ENCODE measurements at regions not wholly inside any gene's neighbourhood (a gene's known extent, or its start where the extent isn't known, plus 50 kb on each side); places are given as distances from the start of the nearest gene placed in this dataset.

GRCh38 chr2:64840426-64840881 is 148.7 kb upstream of the SLC1A4 start:
- ATAC-seq, result no peak
- DNase-seq, result no peak
- TF ChIP-seq, protein P1, sequence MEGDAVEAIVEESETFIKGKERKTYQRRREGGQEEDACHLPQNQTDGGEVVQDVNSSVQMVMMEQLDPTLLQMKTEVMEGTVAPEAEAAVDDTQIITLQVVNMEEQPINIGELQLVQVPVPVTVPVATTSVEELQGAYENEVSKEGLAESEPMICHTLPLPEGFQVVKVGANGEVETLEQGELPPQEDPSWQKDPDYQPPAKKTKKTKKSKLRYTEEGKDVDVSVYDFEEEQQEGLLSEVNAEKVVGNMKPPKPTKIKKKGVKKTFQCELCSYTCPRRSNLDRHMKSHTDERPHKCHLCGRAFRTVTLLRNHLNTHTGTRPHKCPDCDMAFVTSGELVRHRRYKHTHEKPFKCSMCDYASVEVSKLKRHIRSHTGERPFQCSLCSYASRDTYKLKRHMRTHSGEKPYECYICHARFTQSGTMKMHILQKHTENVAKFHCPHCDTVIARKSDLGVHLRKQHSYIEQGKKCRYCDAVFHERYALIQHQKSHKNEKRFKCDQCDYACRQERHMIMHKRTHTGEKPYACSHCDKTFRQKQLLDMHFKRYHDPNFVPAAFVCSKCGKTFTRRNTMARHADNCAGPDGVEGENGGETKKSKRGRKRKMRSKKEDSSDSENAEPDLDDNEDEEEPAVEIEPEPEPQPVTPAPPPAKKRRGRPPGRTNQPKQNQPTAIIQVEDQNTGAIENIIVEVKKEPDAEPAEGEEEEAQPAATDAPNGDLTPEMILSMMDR (IDR thresholded peaks at IDR 0.05), result no peak
- peaks cover 7% of the 10 kb centered on the region for H3K4me1 ChIP-seq (ENCODE audit: low read depth)
- intact Hi-C loops (cut with DNase I, micrococcal nuclease), result no loop called here
- no peaks in the 10 kb centered on the region for H3K36me3 ChIP-seq (ENCODE audit: low read depth)
- no peaks in the 10 kb centered on the region for H3K9me3 ChIP-seq
- no peak overlapping the region for H3K4me3 ChIP-seq

- no peak overlapping the region for H3K4me3 ChIP-seq
- no peak for DNase-seq
- TF ChIP-seq, protein P1 (IDR thresholded peaks at IDR 0.05), result no peak
- no peak for ATAC-seq
- intact Hi-C loops (cut with DNase I, micrococcal nuclease), result no loop called here
- no peaks in the 10 kb centered on the region for H3K36me3 ChIP-seq (ENCODE audit: low read depth)
- H3K4me1 ChIP-seq (ENCODE audit: low read depth), result peaks cover 7% of the 10 kb centered on the region
- no peaks in the 10 kb centered on the region for H3K9me3 ChIP-seq
Observed at GRCh38 chr2:64841461-64841860, 147.7 kb upstream of the SLC1A4 start.

GRCh38 chr2:64842030-64842429 is 147.2 kb upstream of the SLC1A4 start:
- intact Hi-C loops (cut with DNase I, micrococcal nuclease), result no loop called here
- Histone ChIP-seq H3K4me3 (no peak overlapping the region), H3K36me3 (ENCODE audit: low read depth) (no peaks in the 10 kb centered on the region), H3K9me3 (no peaks in the 10 kb centered on the region), H3K4me1 (ENCODE audit: low read depth) (peaks cover 7% of the 10 kb centered on the region)
- ATAC-seq (no peak), DNase-seq (no peak)
- TF ChIP-seq, protein P1 (IDR thresholded peaks at IDR 0.05), result no peak

DNA sequence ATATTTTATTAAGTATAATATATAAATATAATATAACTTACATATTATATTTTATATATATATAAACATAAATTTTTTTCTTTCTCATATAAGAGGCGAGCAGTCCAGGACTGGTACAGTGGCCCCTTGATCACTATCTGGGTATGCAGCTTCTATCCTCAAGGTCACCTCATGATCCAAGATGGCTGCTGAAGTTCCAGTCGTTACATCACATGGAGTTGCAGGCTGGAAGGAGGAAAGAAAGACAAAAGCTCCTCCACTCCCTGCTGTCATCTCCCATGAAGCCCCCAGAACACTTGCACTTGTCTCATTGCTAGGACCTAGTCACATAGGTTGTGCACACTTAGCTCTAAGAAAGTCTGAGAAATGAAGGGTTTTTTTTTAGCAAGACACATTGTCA is 145.1 kb upstream of the SLC1A4 start:
- no peaks in the 10 kb centered on the region for H3K4me1 ChIP-seq (ENCODE audit: low read depth)
- TF ChIP-seq, protein P1 (IDR thresholded peaks at IDR 0.05), result no peak
- no peaks in the 10 kb centered on the region for H3K9me3 ChIP-seq
- no peak for DNase-seq
- H3K36me3 ChIP-seq (ENCODE audit: low read depth), result no peaks in the 10 kb centered on the region
- H3K4me3 ChIP-seq, result no peak overlapping the region
- no peak for ATAC-seq
- intact Hi-C loops (cut with DNase I, micrococcal nuclease), result no loop called here

DNA sequence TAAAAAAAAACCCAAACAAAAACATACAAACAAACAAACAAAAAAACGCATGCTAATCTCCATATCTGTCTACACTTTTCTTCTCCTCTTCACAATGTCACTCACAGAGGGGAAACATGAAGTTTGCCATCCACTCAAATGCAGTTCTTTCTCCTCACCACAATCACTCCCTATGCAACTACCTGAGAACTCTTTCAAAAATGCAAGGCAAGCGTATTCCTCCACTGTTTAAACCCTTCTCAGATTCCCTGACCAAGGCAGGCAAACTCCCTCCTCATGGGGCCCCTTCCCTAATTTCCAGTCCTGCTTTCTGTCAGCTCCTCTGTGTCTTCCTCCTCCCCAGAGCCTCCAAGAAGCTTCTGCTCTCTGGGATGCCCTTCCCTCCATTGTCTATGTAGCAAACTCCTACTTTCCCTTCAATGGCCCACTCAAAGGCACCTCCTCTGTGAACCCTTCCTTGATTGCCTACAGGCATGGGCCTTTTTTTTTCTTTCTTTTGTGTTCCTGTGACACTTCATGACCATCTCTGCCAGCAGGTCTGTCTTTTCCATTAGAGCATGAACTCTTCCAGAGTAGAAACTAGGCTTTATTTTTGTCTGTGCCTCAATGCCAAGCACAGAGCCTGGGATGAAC is 143.8 kb upstream of the SLC1A4 start:
- Histone ChIP-seq H3K9me3 (no peaks in the 10 kb centered on the region), H3K4me1 (ENCODE audit: low read depth) (no peaks in the 10 kb centered on the region), H3K36me3 (ENCODE audit: low read depth) (no peaks in the 10 kb centered on the region), H3K4me3 (no peak overlapping the region)
- ATAC-seq (no peak), DNase-seq (no peak)
- TF ChIP-seq, protein P1 (IDR thresholded peaks at IDR 0.05), result no peak
- intact Hi-C loops (cut with DNase I, micrococcal nuclease), result no loop called here

GRCh38 chr2:64846177-64846576 is 143.0 kb upstream of the SLC1A4 start:
- H3K4me1 ChIP-seq (ENCODE audit: low read depth), result no peaks in the 10 kb centered on the region
- H3K36me3 ChIP-seq (ENCODE audit: low read depth), result no peaks in the 10 kb centered on the region
- TF ChIP-seq, protein P1 (IDR thresholded peaks at IDR 0.05), result no peak
- no peak for ATAC-seq
- no peak overlapping the region for H3K4me3 ChIP-seq
- no peak for DNase-seq
- H3K9me3 ChIP-seq, result no peaks in the 10 kb centered on the region
- intact Hi-C loops (cut with DNase I, micrococcal nuclease), result no loop called here

Measured in mucosa of descending colon (tissue), 3 donors.